SK-N-SH treated with all-trans-retinoic acid at 6 μM for 48 hours (cell line): ENCODE measurements at regions not wholly inside any gene's neighbourhood (a gene's known extent, or its start where the extent isn't known, plus 50 kb on each side); places are given as distances from the start of the nearest gene placed in this dataset.

Experiments
- ATAC-seq: fragments of 200-7000 bp; cut with Tn5 transposase; 3 replicates; pipeline ENCODE4 v1.9.1; 2020; ENCODE audit warnings: mild to moderate bottlenecking, moderate library complexity
- ARNTL ChIP-seq: fragments of 450-650 bp; formaldehyde crosslinking; IDR thresholded peaks from 2 replicates; pipeline ENCODE4 v1.5.0; 2020; ENCODE audit warnings: low read depth, mild to moderate bottlenecking, moderate library complexity, borderline replicate concordance
- BACH2 ChIP-seq: fragments of 250-450 bp; sonication (Bioruptor Pico); IDR thresholded peaks from 2 replicates; pipeline ENCODE4 v1.9.0; 2021; ENCODE audit warnings: mild to moderate bottlenecking, borderline replicate concordance
- CSDC2 ChIP-seq: fragments of 250-450 bp; sonication (Bioruptor Pico); IDR thresholded peaks from 2 replicates; pipeline ENCODE4 v1.5.0; 2020; ENCODE audit warnings: mild to moderate bottlenecking, moderate library complexity
- ESRRG ChIP-seq: fragments of 250-450 bp; sonication (Bioruptor Pico); IDR thresholded peaks from 2 replicates; pipeline ENCODE4 v1.6.1; 2021; ENCODE audit warnings: mild to moderate bottlenecking
- ISL1 ChIP-seq: fragments of 250-450 bp; sonication (Bioruptor Pico); IDR thresholded peaks from 2 replicates; pipeline ENCODE4 v2.1.2; 2022; ENCODE audit warnings: mild to moderate bottlenecking, moderate library complexity
- OSR1 ChIP-seq: fragments of 250-450 bp; sonication (Bioruptor Pico); IDR thresholded peaks from 2 replicates; pipeline ENCODE4 v1.8.0; 2022; ENCODE audit warnings: moderate library complexity, mild to moderate bottlenecking, inconsistent platforms
- PPARA ChIP-seq: fragments of 250-450 bp; sonication (Bioruptor Pico); IDR thresholded peaks from 2 replicates; pipeline ENCODE4 v1.5.0; 2020; ENCODE audit warnings: mild to moderate bottlenecking, borderline replicate concordance
- RARB ChIP-seq: fragments of 250-450 bp; sonication (Bioruptor Pico); IDR thresholded peaks from 2 replicates; pipeline ENCODE4 v1.8.0; 2021; ENCODE audit warnings: mild to moderate bottlenecking, moderate library complexity
- SNAI2 ChIP-seq: fragments of 250-450 bp; sonication (Bioruptor Pico); IDR thresholded peaks from 2 replicates; pipeline ENCODE4 v1.5.0; 2020; ENCODE audit warnings: mild to moderate bottlenecking, moderate library complexity
- TCF4 ChIP-seq: fragments of 250-450 bp; sonication (Bioruptor Pico); IDR thresholded peaks from 2 replicates; pipeline ENCODE4 v1.8.0; 2021; ENCODE audit warnings: mild to moderate bottlenecking, moderate library complexity, borderline replicate concordance
- TOX ChIP-seq: fragments of 250-450 bp; sonication (Bioruptor Pico); IDR thresholded peaks from 2 replicates; pipeline ENCODE4 v1.8.0; 2021; ENCODE audit warnings: mild to moderate bottlenecking, moderate library complexity, borderline replicate concordance
- ZC3H10 ChIP-seq: fragments of 250-450 bp; sonication (Bioruptor Pico); IDR thresholded peaks from 2 replicates; pipeline ENCODE4 v1.5.1; 2021; ENCODE audit warnings: mild to moderate bottlenecking, moderate library complexity
- ZFP3 ChIP-seq: fragments of 250-450 bp; sonication (Bioruptor Pico); IDR thresholded peaks from 2 replicates; pipeline ENCODE4 v1.5.0; 2020; ENCODE audit warnings: mild to moderate bottlenecking, moderate library complexity
- ZFP30 ChIP-seq: fragments of 450-650 bp; formaldehyde crosslinking; IDR thresholded peaks from 2 replicates; pipeline ENCODE4 v1.5.0; 2022; ENCODE audit warnings: mild to moderate bottlenecking, moderate library complexity
- ZNF565 ChIP-seq: fragments of 450-650 bp; formaldehyde crosslinking; conservative IDR thresholded peaks from 2 replicates; pipeline ENCODE4 v1.5.0; 2020; ENCODE audit warnings: low read depth, mild to moderate bottlenecking, moderate library complexity
- ZNF70 ChIP-seq: fragments of 450-650 bp; formaldehyde crosslinking; IDR thresholded peaks from 2 replicates; pipeline ENCODE4 v1.5.0; 2020; ENCODE audit warnings: mild to moderate bottlenecking, moderate library complexity
- ZNF8 ChIP-seq: fragments of 450-650 bp; formaldehyde crosslinking; IDR thresholded peaks from 2 replicates; pipeline ENCODE4 v1.5.0; 2020; ENCODE audit warnings: mild to moderate bottlenecking, moderate library complexity
- TF ChIP-seq, protein P1 (sequence below): fragments of 250-450 bp; sonication (Bioruptor Pico); IDR thresholded peaks from 2 replicates; pipeline ENCODE4 v1.5.1; 2021; ENCODE audit warnings: mild to moderate bottlenecking, moderate library complexity
- TF ChIP-seq, protein P2 (sequence below): fragments of 250-450 bp; sonication (Bioruptor Pico); IDR thresholded peaks from 2 replicates; pipeline ENCODE4 v1.5.0; 2020; ENCODE audit warnings: mild to moderate bottlenecking, moderate library complexity
- TF ChIP-seq, protein P3 (sequence below): fragments of 250-450 bp; sonication (Bioruptor Pico); IDR thresholded peaks from 2 replicates; pipeline ENCODE4 v1.8.0; 2021; ENCODE audit warnings: low read depth, mild to moderate bottlenecking, moderate library complexity, borderline replicate concordance
- TF ChIP-seq, protein P4 (sequence below): fragments of 250-450 bp; sonication (Bioruptor Pico); IDR thresholded peaks from 2 replicates; pipeline ENCODE4 v1.8.0; 2020; ENCODE audit warnings: mild to moderate bottlenecking, moderate library complexity, borderline replicate concordance
- TF ChIP-seq, protein P5 (sequence below): fragments of 250-450 bp; sonication (Bioruptor Pico); IDR thresholded peaks from 2 replicates; pipeline ENCODE4 v1.5.1; 2020; ENCODE audit warnings: low read depth, mild to moderate bottlenecking, moderate library complexity

DNA sequence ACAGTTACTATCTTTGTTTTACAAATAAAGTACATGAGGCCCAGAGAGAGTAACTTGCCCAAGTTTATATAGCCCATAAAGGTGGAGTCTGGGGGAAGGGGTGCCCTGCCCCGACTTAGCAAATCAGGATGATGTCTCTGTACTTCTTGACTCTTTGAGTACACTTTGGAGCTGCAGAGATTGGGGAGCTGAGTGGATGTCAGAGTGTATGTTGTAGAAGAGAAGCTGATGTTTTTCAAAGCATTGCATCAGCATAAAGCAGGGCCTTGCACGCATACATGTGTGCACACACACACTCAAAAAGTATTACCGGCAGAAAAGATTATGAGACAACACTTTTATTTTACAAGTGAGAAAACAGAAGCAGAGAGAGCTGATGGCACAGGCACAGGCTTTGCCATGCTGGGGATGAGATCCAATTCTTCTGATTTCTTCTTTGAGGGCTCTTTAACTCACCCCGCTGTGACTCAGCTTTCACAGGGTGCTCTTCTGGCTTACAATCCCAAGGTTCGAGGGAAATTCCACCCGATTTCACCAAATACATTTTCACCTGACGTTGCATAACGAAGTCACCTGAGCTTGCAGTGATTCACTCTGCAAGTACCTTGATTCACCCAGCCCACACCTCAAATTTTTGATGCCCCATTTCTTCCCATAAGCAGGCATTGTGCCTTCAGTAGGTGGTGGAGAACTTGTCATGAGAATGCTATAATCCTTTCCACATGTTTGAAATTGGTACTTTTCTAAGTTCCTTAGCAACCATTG, 292.8 kb upstream of the BOD1L1 start:
- TF ChIP-seq ZNF565 (CRISPR knock-in tag) (no peak), ZFP30 (CRISPR knock-in tag) (no peak), OSR1 (CRISPR knock-in tag) (no peak), TCF4 (CRISPR knock-in tag) (no peak), ZNF8 (CRISPR knock-in tag) (no peak), ARNTL (no peak), ZFP3 (CRISPR knock-in tag) (no peak)
- no peak for ATAC-seq

DNA sequence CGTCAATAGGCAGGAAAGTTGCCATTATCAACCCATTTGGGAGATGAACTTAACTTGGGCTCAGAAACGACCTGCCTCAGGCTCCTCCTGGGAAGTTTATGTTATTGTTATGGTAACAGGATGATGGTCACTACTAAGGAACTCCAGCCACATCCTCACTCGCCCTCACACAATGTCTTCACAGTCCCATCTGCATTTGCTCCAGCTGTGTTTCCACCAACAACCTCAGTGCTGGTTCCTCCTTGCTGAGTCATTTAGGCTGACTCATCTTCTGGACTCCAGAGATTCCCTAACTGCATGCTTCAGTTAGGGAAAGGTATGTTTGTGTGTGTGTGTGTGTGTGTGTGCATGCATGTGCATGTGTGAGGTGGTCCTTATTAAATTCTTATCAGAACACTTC, 293.4 kb upstream of the BOD1L1 start:
- TF ChIP-seq ZFP3 (CRISPR knock-in tag): no peak
- TF ChIP-seq, protein P1, sequence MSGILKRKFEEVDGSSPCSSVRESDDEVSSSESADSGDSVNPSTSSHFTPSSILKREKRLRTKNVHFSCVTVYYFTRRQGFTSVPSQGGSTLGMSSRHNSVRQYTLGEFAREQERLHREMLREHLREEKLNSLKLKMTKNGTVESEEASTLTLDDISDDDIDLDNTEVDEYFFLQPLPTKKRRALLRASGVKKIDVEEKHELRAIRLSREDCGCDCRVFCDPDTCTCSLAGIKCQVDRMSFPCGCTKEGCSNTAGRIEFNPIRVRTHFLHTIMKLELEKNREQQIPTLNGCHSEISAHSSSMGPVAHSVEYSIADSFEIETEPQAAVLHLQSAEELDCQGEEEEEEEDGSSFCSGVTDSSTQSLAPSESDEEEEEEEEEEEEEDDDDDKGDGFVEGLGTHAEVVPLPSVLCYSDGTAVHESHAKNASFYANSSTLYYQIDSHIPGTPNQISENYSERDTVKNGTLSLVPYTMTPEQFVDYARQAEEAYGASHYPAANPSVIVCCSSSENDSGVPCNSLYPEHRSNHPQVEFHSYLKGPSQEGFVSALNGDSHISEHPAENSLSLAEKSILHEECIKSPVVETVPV: no peak
- TF ChIP-seq ZNF8 (CRISPR knock-in tag): no peak
- TF ChIP-seq, protein P2, sequence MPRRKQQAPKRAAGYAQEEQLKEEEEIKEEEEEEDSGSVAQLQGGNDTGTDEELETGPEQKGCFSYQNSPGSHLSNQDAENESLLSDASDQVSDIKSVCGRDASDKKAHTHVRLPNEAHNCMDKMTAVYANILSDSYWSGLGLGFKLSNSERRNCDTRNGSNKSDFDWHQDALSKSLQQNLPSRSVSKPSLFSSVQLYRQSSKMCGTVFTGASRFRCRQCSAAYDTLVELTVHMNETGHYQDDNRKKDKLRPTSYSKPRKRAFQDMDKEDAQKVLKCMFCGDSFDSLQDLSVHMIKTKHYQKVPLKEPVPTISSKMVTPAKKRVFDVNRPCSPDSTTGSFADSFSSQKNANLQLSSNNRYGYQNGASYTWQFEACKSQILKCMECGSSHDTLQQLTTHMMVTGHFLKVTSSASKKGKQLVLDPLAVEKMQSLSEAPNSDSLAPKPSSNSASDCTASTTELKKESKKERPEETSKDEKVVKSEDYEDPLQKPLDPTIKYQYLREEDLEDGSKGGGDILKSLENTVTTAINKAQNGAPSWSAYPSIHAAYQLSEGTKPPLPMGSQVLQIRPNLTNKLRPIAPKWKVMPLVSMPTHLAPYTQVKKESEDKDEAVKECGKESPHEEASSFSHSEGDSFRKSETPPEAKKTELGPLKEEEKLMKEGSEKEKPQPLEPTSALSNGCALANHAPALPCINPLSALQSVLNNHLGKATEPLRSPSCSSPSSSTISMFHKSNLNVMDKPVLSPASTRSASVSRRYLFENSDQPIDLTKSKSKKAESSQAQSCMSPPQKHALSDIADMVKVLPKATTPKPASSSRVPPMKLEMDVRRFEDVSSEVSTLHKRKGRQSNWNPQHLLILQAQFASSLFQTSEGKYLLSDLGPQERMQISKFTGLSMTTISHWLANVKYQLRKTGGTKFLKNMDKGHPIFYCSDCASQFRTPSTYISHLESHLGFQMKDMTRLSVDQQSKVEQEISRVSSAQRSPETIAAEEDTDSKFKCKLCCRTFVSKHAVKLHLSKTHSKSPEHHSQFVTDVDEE (CRISPR knock-in tag): no peak
- no peak for TF ChIP-seq PPARA (CRISPR knock-in tag)
- TF ChIP-seq CSDC2 (CRISPR knock-in tag): no peak
- TF ChIP-seq BACH2 (CRISPR knock-in tag): no peak
- no peak for TF ChIP-seq ISL1 (CRISPR knock-in tag)
- TF ChIP-seq, protein P3, sequence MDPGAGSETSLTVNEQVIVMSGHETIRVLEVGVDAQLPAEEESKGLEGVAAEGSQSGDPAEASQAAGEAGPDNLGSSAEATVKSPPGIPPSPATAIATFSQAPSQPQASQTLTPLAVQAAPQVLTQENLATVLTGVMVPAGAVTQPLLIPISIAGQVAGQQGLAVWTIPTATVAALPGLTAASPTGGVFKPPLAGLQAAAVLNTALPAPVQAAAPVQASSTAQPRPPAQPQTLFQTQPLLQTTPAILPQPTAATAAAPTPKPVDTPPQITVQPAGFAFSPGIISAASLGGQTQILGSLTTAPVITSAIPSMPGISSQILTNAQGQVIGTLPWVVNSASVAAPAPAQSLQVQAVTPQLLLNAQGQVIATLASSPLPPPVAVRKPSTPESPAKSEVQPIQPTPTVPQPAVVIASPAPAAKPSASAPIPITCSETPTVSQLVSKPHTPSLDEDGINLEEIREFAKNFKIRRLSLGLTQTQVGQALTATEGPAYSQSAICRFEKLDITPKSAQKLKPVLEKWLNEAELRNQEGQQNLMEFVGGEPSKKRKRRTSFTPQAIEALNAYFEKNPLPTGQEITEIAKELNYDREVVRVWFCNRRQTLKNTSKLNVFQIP (CRISPR knock-in tag): no peak
- no peak for TF ChIP-seq RARB
- no peak for TF ChIP-seq TOX (CRISPR knock-in tag)
- TF ChIP-seq OSR1 (CRISPR knock-in tag): no peak
- TF ChIP-seq ZFP30 (CRISPR knock-in tag): no peak
- no peak for TF ChIP-seq ZNF70 (CRISPR knock-in tag)
- no peak for TF ChIP-seq ZNF565 (CRISPR knock-in tag)
- TF ChIP-seq ESRRG: no peak
- no peak for TF ChIP-seq ZC3H10 (CRISPR knock-in tag)
- peak; percentile 83 for ATAC-seq

DNA sequence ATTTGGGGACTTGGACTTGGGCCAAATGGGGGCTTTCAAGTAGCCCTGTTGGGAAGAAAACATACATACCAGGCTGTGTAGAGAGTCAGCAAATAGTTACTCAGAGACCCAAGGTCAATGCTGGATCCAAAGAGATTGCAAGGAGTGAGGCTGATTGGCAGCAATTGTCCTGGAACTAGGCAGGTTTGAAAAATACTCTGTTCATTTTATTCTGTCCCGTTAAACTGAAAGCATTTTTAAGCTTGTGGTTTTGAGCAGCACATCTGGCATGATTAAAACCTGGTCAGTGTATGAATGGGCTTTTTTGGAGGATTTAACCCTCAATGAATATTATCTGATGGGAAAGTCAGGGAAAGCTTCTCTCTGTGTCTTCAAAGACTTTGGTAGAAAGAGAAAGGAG, 294.3 kb upstream of the BOD1L1 start:
- ATAC-seq: no peak
- TF ChIP-seq, protein P4, sequence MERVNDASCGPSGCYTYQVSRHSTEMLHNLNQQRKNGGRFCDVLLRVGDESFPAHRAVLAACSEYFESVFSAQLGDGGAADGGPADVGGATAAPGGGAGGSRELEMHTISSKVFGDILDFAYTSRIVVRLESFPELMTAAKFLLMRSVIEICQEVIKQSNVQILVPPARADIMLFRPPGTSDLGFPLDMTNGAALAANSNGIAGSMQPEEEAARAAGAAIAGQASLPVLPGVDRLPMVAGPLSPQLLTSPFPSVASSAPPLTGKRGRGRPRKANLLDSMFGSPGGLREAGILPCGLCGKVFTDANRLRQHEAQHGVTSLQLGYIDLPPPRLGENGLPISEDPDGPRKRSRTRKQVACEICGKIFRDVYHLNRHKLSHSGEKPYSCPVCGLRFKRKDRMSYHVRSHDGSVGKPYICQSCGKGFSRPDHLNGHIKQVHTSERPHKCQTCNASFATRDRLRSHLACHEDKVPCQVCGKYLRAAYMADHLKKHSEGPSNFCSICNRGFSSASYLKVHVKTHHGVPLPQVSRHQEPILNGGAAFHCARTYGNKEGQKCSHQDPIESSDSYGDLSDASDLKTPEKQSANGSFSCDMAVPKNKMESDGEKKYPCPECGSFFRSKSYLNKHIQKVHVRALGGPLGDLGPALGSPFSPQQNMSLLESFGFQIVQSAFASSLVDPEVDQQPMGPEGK (CRISPR knock-in tag): no peak
- TF ChIP-seq, protein P1: no peak
- TF ChIP-seq SNAI2 (CRISPR knock-in tag) (no peak), CSDC2 (CRISPR knock-in tag) (no peak), PPARA (CRISPR knock-in tag) (no peak), RARB (no peak), TCF4 (CRISPR knock-in tag) (no peak), ZNF565 (CRISPR knock-in tag) (no peak), ARNTL (no peak), ESRRG (no peak), ZC3H10 (CRISPR knock-in tag) (no peak), TOX (CRISPR knock-in tag) (no peak), ZFP30 (CRISPR knock-in tag) (no peak), ZNF8 (CRISPR knock-in tag) (no peak)
- TF ChIP-seq, protein P2 (CRISPR knock-in tag): no peak
- TF ChIP-seq, protein P5, sequence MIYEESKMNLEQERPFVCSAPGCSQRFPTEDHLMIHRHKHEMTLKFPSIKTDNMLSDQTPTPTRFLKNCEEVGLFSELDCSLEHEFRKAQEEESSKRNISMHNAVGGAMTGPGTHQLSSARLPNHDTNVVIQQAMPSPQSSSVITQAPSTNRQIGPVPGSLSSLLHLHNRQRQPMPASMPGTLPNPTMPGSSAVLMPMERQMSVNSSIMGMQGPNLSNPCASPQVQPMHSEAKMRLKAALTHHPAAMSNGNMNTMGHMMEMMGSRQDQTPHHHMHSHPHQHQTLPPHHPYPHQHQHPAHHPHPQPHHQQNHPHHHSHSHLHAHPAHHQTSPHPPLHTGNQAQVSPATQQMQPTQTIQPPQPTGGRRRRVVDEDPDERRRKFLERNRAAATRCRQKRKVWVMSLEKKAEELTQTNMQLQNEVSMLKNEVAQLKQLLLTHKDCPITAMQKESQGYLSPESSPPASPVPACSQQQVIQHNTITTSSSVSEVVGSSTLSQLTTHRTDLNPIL: no peak
